Activated CD4-positive, alpha-beta memory T cell treated with anti-CD3 and anti-CD28 coated beads for 36 hours (primary cell): ENCODE measurements at regions not wholly inside any gene's neighbourhood (a gene's known extent, or its start where the extent isn't known, plus 50 kb on each side); places are given as distances from the start of the nearest gene placed in this dataset.
"Not testable (repeated sequence)": the region's sequence is repeated elsewhere in the genome, so short reads cannot be mapped to it uniquely, and the experiment has no call there.

Source experiments
- CTCF ChIA-PET: fragments of 350-600 bp; sonication (Branson Sonifier 250); formaldehyde crosslinking; loops from one replicate; lab custom pipeline; 2021; ENCODE audit warnings: antibody characterized with exemption, inconsistent platforms; lab: Charles Lee
- POLR2A ChIA-PET: fragments of 350-600 bp; sonication (Branson Sonifier 250); formaldehyde crosslinking; loops from one replicate; lab custom pipeline; 2021; ENCODE audit warnings: antibody characterized with exemption; lab: Charles Lee
- DNase-seq: peaks from one replicate; pipeline ENCODE4 v3.0.0-alpha.2; 2020
- H3K27ac Mint-ChIP-seq: one replicate; pipeline ENCODE4 v1.8.0; 2021; ENCODE audit warnings: mixed read lengths
- H3K27me3 Mint-ChIP-seq: one replicate; pipeline ENCODE4 v1.8.0; 2021; ENCODE audit warnings: mixed read lengths
- H3K36me3 Mint-ChIP-seq: one replicate; pipeline ENCODE4 v1.8.0; 2021; ENCODE audit warnings: mixed read lengths
- H3K4me1 Mint-ChIP-seq: one replicate; pipeline ENCODE4 v1.8.0; 2021; ENCODE audit warnings: low read depth, mixed read lengths
- H3K4me3 Mint-ChIP-seq: one replicate; pipeline ENCODE4 v1.8.0; 2021; ENCODE audit warnings: mild to moderate bottlenecking, mixed read lengths
- H3K9me3 Mint-ChIP-seq: one replicate; pipeline ENCODE4 v1.8.0; 2021; ENCODE audit warnings: mixed read lengths
- intact Hi-C: fragments of 100-400 bp; cut with micrococcal nuclease; formaldehyde crosslinking; loops from one replicate; pipeline ENCODE4 v1.15.1; 2023

- CTCF ChIA-PET = no interaction called here
- Mint-ChIP-seq H3K27ac (no peak overlapping the region), H3K36me3 (no peaks in the 10 kb centered on the region), H3K27me3 (peaks cover 4% of the 10 kb centered on the region), H3K4me3 (no peak overlapping the region), H3K9me3 (no peaks in the 10 kb centered on the region), H3K4me1 (no peaks in the 10 kb centered on the region)
- intact Hi-C loops = no loop called here
- no peak for DNase-seq
- POLR2A ChIA-PET = no interaction called here
Observed at GRCh38 chr1:67917006-67917405, 83.7 kb upstream of the GNG12 start.

GRCh38 chr1:67916140-67916886 lies 83.0 kb upstream of the GNG12 start:
- H3K27me3 Mint-ChIP-seq = peaks cover 4% of the 10 kb centered on the region
- intact Hi-C loops = no loop called here
- H3K36me3 Mint-ChIP-seq = no peaks in the 10 kb centered on the region
- ChIA-PET CTCF (no interaction called here), POLR2A (no interaction called here)
- no peak overlapping the region for H3K4me3 Mint-ChIP-seq
- DNase-seq = no peak
- no peaks in the 10 kb centered on the region for H3K9me3 Mint-ChIP-seq
- H3K27ac Mint-ChIP-seq = no peak overlapping the region
- no peaks in the 10 kb centered on the region for H3K4me1 Mint-ChIP-seq

- Mint-ChIP-seq H3K36me3 (no peaks in the 10 kb centered on the region), H3K9me3 (no peaks in the 10 kb centered on the region), H3K4me3 (no peak overlapping the region)
Observed at GRCh38 chr1:67909776-67910175, 76.5 kb upstream of the GNG12 start.

GRCh38 chr1:67908250-67908936 lies 75.1 kb upstream of the GNG12 start:
- no peaks in the 10 kb centered on the region for H3K4me1 Mint-ChIP-seq
- H3K36me3 Mint-ChIP-seq = no peaks in the 10 kb centered on the region
- H3K27me3 Mint-ChIP-seq = peaks cover 5% of the 10 kb centered on the region
- no peaks in the 10 kb centered on the region for H3K9me3 Mint-ChIP-seq
- intact Hi-C loops = no loop called here
- ChIA-PET CTCF (no interaction called here), POLR2A (no interaction called here)
- DNase-seq = no peak
- H3K4me3 Mint-ChIP-seq = no peak overlapping the region
- H3K27ac Mint-ChIP-seq = no peak overlapping the region

More at GRCh38 chr1:67909776-67910175, 76.5 kb upstream of the GNG12 start:
- ChIA-PET CTCF (no interaction called here), POLR2A (no interaction called here)
- Mint-ChIP-seq H3K27me3 (peaks cover 3% of the 10 kb centered on the region), H3K4me1 (no peaks in the 10 kb centered on the region), H3K27ac (no peak overlapping the region)
- intact Hi-C loops = no loop called here
- no peak for DNase-seq

GRCh38 chr1:67907467-67907866 lies 74.2 kb upstream of the GNG12 start:
- H3K27me3 Mint-ChIP-seq, H3K27ac Mint-ChIP-seq, intact Hi-C loops, DNase-seq, H3K4me3 Mint-ChIP-seq, H3K36me3 Mint-ChIP-seq, CTCF ChIA-PET, H3K4me1 Mint-ChIP-seq, POLR2A ChIA-PET, H3K9me3 Mint-ChIP-seq: not testable (repeated sequence)

GRCh38 chr1:67906015-67906414 lies 72.7 kb upstream of the GNG12 start:
- H3K27ac Mint-ChIP-seq, POLR2A ChIA-PET, H3K9me3 Mint-ChIP-seq, intact Hi-C loops, H3K27me3 Mint-ChIP-seq, H3K36me3 Mint-ChIP-seq, CTCF ChIA-PET, DNase-seq, H3K4me3 Mint-ChIP-seq, H3K4me1 Mint-ChIP-seq: not testable (repeated sequence)

- POLR2A ChIA-PET, H3K4me1 Mint-ChIP-seq, DNase-seq: not testable (repeated sequence)
Observed at GRCh38 chr1:67902546-67903223, 69.4 kb upstream of the GNG12 start.

GRCh38 chr1:67898033-67898726 lies 64.9 kb upstream of the GNG12 start:
- H3K4me3 Mint-ChIP-seq = no peak overlapping the region
- no peaks in the 10 kb centered on the region for H3K36me3 Mint-ChIP-seq
- CTCF ChIA-PET = no interaction called here
- no peak for DNase-seq
- POLR2A ChIA-PET = no interaction called here
- H3K27me3 Mint-ChIP-seq = no peaks in the 10 kb centered on the region
- H3K9me3 Mint-ChIP-seq = no peaks in the 10 kb centered on the region
- no peaks in the 10 kb centered on the region for H3K4me1 Mint-ChIP-seq
- intact Hi-C loops = no loop called here
- H3K27ac Mint-ChIP-seq = no peak overlapping the region

More at GRCh38 chr1:67902546-67903223, 69.4 kb upstream of the GNG12 start:
- H3K27me3 Mint-ChIP-seq, H3K4me3 Mint-ChIP-seq, CTCF ChIA-PET, H3K9me3 Mint-ChIP-seq, intact Hi-C loops, H3K27ac Mint-ChIP-seq, H3K36me3 Mint-ChIP-seq: not testable (repeated sequence)

- Mint-ChIP-seq H3K36me3 (no peaks in the 10 kb centered on the region), H3K9me3 (no peaks in the 10 kb centered on the region), H3K27me3 (peaks cover 4% of the 10 kb centered on the region), H3K4me1 (no peaks in the 10 kb centered on the region), H3K4me3 (no peak overlapping the region), H3K27ac (no peak overlapping the region)
- POLR2A ChIA-PET = no interaction called here
- intact Hi-C loops = no loop called here
- no peak for DNase-seq
- CTCF ChIA-PET = no interaction called here
Observed at GRCh38 chr1:67897270-67897949, 64.1 kb upstream of the GNG12 start.

GRCh38 chr1:67896826-67897225 lies 63.6 kb upstream of the GNG12 start:
- no peaks in the 10 kb centered on the region for H3K9me3 Mint-ChIP-seq
- CTCF ChIA-PET = no interaction called here

GRCh38 chr1:67894981-67895735 lies 61.9 kb upstream of the GNG12 start:
- H3K27me3 Mint-ChIP-seq = peaks cover 12% of the 10 kb centered on the region
- H3K36me3 Mint-ChIP-seq = no peaks in the 10 kb centered on the region
- no peaks in the 10 kb centered on the region for H3K9me3 Mint-ChIP-seq
- no peak overlapping the region for H3K27ac Mint-ChIP-seq
- POLR2A ChIA-PET = no interaction called here
- no peaks in the 10 kb centered on the region for H3K4me1 Mint-ChIP-seq
- CTCF ChIA-PET = no interaction called here
- DNase-seq = no peak
- intact Hi-C loops = no loop called here
- no peak overlapping the region for H3K4me3 Mint-ChIP-seq

More at GRCh38 chr1:67896826-67897225, 63.6 kb upstream of the GNG12 start:
- POLR2A ChIA-PET = no interaction called here
- Mint-ChIP-seq H3K27me3 (peaks cover 5% of the 10 kb centered on the region), H3K27ac (no peak overlapping the region), H3K4me3 (no peak overlapping the region), H3K36me3 (no peaks in the 10 kb centered on the region), H3K4me1 (no peaks in the 10 kb centered on the region)
- intact Hi-C loops = no loop called here
- no peak for DNase-seq
